Endothelial cell (in vitro differentiated cells): ENCODE measurements at regions not wholly inside any gene's neighbourhood (a gene's known extent, or its start where the extent isn't known, plus 50 kb on each side); places are given as distances from the start of the nearest gene placed in this dataset.

Experiments
- DNase-seq: peaks from one replicate; pipeline ENCODE4 v3.0.0; 2021; ENCODE audit warnings: low spot score
- H3K27ac Mint-ChIP-seq: one replicate; pipeline ENCODE4 v1.8.0; 2021; ENCODE audit warnings: mixed read lengths, inconsistent platforms; ENCODE audit not compliant: unreplicated experiment
- H3K27me3 Mint-ChIP-seq: one replicate; pipeline ENCODE4 v1.8.0; 2021; ENCODE audit warnings: mild to moderate bottlenecking, moderate library complexity, mixed read lengths, inconsistent platforms; ENCODE audit not compliant: unreplicated experiment
- H3K36me3 Mint-ChIP-seq: one replicate; pipeline ENCODE4 v1.8.0; 2021; ENCODE audit warnings: mild to moderate bottlenecking, low read depth, mixed read lengths, inconsistent platforms; ENCODE audit not compliant: unreplicated experiment
- H3K4me1 Mint-ChIP-seq: one replicate; pipeline ENCODE4 v1.8.0; 2021; ENCODE audit warnings: mild to moderate bottlenecking, mixed read lengths, inconsistent platforms; ENCODE audit not compliant: unreplicated experiment
- H3K4me3 Mint-ChIP-seq: one replicate; pipeline ENCODE4 v1.8.0; 2021; ENCODE audit warnings: mild to moderate bottlenecking, mixed read lengths, inconsistent platforms; ENCODE audit not compliant: unreplicated experiment
- H3K9me3 Mint-ChIP-seq: one replicate; pipeline ENCODE4 v1.8.0; 2021; ENCODE audit warnings: mixed read lengths, inconsistent platforms; ENCODE audit not compliant: unreplicated experiment
- TF ChIP-seq, protein P1 (sequence below): fragments of 200-600 bp; sonication (generic); IDR thresholded peaks from one replicate; pipeline ENCODE4 v1.5.0; 2021; ENCODE audit warnings: antibody characterized with exemption; ENCODE audit not compliant: unreplicated experiment

- H3K4me1 Mint-ChIP-seq: peaks cover 27% of the 10 kb centered on the region
- no peak overlapping the region for H3K4me3 Mint-ChIP-seq
- H3K36me3 Mint-ChIP-seq: no peaks in the 10 kb centered on the region
- H3K27ac Mint-ChIP-seq: no peak overlapping the region
- no peaks in the 10 kb centered on the region for H3K9me3 Mint-ChIP-seq
- TF ChIP-seq, protein P1, sequence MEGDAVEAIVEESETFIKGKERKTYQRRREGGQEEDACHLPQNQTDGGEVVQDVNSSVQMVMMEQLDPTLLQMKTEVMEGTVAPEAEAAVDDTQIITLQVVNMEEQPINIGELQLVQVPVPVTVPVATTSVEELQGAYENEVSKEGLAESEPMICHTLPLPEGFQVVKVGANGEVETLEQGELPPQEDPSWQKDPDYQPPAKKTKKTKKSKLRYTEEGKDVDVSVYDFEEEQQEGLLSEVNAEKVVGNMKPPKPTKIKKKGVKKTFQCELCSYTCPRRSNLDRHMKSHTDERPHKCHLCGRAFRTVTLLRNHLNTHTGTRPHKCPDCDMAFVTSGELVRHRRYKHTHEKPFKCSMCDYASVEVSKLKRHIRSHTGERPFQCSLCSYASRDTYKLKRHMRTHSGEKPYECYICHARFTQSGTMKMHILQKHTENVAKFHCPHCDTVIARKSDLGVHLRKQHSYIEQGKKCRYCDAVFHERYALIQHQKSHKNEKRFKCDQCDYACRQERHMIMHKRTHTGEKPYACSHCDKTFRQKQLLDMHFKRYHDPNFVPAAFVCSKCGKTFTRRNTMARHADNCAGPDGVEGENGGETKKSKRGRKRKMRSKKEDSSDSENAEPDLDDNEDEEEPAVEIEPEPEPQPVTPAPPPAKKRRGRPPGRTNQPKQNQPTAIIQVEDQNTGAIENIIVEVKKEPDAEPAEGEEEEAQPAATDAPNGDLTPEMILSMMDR: no peak
- H3K27me3 Mint-ChIP-seq: no peaks in the 10 kb centered on the region
- no peak for DNase-seq
These were observed 114.4 kb upstream of the PDE1A start for GRCh38 chr2:182541268-182541667.

GRCh38 chr2:182542501-182543258, 115.8 kb upstream of the PDE1A start:
- no peaks in the 10 kb centered on the region for H3K9me3 Mint-ChIP-seq
- no peaks in the 10 kb centered on the region for H3K36me3 Mint-ChIP-seq
- no peak overlapping the region for H3K27ac Mint-ChIP-seq
- TF ChIP-seq, protein P1: no peak
- H3K27me3 Mint-ChIP-seq: no peaks in the 10 kb centered on the region
- H3K4me1 Mint-ChIP-seq: peaks cover 35% of the 10 kb centered on the region
- no peak for DNase-seq
- no peak overlapping the region for H3K4me3 Mint-ChIP-seq

DNA sequence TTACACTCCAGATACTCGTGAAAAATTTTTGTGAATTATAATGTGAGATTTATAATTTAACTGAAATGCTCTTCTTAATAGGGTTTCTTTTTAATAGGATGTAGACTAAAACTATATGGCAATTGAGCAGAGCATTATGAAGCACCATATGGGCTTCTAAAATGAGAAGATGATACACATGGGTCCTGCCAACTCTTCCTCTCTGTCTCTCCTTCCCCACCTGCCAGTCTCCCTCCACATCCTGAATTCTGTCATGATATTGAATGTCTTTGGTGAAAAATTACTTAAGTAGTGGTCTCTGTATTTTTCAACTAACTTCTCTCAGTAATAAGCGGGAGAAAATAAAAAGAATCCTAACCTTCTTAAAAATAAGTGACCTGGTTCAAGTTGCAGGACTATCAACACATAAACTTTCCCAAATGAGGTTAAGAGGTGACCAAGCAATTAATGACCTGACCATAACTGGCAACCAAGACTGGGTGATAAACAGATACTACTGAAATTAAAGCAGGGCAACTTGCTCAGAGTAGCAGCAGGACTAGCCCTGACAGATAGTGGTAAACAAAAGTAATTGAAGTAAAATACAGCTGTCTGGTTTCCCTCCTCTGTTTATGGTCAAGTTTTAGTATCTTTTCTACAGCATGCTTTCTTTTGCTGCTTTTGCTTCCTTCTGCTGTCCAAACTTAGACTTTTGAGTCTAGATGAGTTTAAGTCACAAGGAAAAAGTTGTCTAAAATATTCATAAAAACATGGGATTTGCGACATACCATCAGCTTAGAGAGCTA, 117.1 kb upstream of the PDE1A start:
- Mint-ChIP-seq H3K4me3 (no peak overlapping the region), H3K4me1 (peaks cover 45% of the 10 kb centered on the region), H3K27ac (peak overlapping the region; percentile 80), H3K9me3 (no peaks in the 10 kb centered on the region), H3K36me3 (no peaks in the 10 kb centered on the region), H3K27me3 (no peaks in the 10 kb centered on the region)
- TF ChIP-seq, protein P1: no peak
- no peak for DNase-seq

DNA sequence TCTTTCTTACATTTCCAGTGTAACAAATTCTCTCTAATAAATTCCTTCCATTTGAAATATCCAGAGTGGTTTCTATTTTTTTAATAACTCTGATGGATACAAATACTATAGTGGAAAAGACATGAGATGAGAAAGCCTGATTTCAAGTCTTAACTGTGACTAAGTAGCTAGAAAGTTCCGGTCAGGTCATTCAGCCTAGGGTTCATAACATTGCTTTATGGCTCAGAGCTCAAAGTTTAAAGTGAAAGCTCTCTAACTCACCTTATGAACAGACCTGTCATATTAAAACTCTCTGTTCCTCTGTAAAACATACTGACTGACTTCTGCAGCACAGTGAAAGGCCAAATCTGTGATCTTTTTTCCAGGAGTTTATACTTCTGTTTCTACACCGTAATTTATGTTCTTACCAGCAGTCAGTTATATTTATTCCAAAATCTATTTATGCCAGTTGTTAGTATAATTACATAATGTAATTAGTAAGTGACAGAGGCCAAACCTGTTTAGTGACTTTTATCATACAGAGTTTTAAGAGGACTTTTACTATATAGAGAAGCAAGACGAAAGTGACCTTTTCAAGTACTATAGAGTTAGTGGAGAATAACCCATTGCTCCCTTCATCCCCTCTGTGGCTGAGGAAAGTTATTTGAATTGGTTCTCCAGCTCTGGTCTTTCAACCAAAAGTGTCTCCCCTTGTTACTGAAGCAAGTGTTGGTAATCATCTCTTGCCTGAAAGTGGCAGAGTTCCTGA, 118.8 kb upstream of the PDE1A start:
- DNase-seq: no peak
- TF ChIP-seq, protein P1: no peak
- H3K27ac Mint-ChIP-seq: peak overlapping the region; percentile 93
- peaks cover 53% of the 10 kb centered on the region for H3K4me1 Mint-ChIP-seq
- H3K4me3 Mint-ChIP-seq: no peak overlapping the region
- no peaks in the 10 kb centered on the region for H3K27me3 Mint-ChIP-seq
- no peaks in the 10 kb centered on the region for H3K9me3 Mint-ChIP-seq
- H3K36me3 Mint-ChIP-seq: no peaks in the 10 kb centered on the region
